Activated T-helper 1 cell treated with anti-CD3 and anti-CD28 coated beads, Interleukin-12 subunit alpha, Interleukin-12 subunit beta, Interleukin-2, Interleukin-4 antibody, amounts not matched to agents 30 ng/mL and 10 ng/mL and 1 ng/mL, durations not matched to agents 14 hours and 24 hours and 36 hours (primary cell): ENCODE measurements at regions not wholly inside any gene's neighbourhood (a gene's known extent, or its start where the extent isn't known, plus 50 kb on each side); places are given as distances from the start of the nearest gene placed in this dataset.

Experiments used
- DNase-seq: peaks from one replicate; pipeline ENCODE4 v3.0.0; 2021; ENCODE audit warnings: low spot score
- H3K27ac Mint-ChIP-seq: one replicate; pipeline ENCODE4 v1.8.0; 2021; ENCODE audit warnings: mild to moderate bottlenecking, mixed read lengths
- H3K27me3 Mint-ChIP-seq: one replicate; pipeline ENCODE4 v1.8.0; 2022; ENCODE audit warnings: mild to moderate bottlenecking, moderate library complexity, mixed read lengths; ENCODE audit not compliant: insufficient read depth
- H3K36me3 Mint-ChIP-seq: one replicate; pipeline ENCODE4 v1.8.0; 2021; ENCODE audit warnings: low read depth, mixed read lengths
- H3K4me1 Mint-ChIP-seq: one replicate; pipeline ENCODE4 v1.8.0; 2021; ENCODE audit warnings: low read depth, mixed read lengths
- H3K4me3 Mint-ChIP-seq: one replicate; pipeline ENCODE4 v1.8.0; 2021; ENCODE audit warnings: mild to moderate bottlenecking, moderate library complexity, mixed read lengths
- H3K9me3 Mint-ChIP-seq: one replicate; pipeline ENCODE4 v1.8.0; 2021; ENCODE audit warnings: mixed read lengths
- intact Hi-C: fragments of 100-400 bp; cut with micrococcal nuclease; formaldehyde crosslinking; loops from one replicate; pipeline ENCODE4 v1.15.1; 2024

- intact Hi-C loops: no loop called here
- peaks cover 23% of the 10 kb centered on the region for H3K27me3 Mint-ChIP-seq
- no peaks in the 10 kb centered on the region for H3K9me3 Mint-ChIP-seq
- peaks cover 5% of the 10 kb centered on the region for H3K4me1 Mint-ChIP-seq
- H3K4me3 Mint-ChIP-seq: no peak overlapping the region
- no peaks in the 10 kb centered on the region for H3K36me3 Mint-ChIP-seq
- H3K27ac Mint-ChIP-seq: no peak overlapping the region
- DNase-seq: no peak
These were observed 196.6 kb downstream of the LY86 start for GRCh38 chr6:6785163-6785521.

- DNase-seq: no peak
- Mint-ChIP-seq H3K4me1 (peaks cover 21% of the 10 kb centered on the region), H3K27ac (no peak overlapping the region), H3K36me3 (no peaks in the 10 kb centered on the region), H3K9me3 (no peaks in the 10 kb centered on the region), H3K27me3 (peaks cover 21% of the 10 kb centered on the region), H3K4me3 (no peak overlapping the region)
- intact Hi-C loops: loop anchor here (1.0 kb wide), 2 partner anchors 111 to 455 kb away; no protein-coding TSS in a partner anchor
These were observed 200.0 kb downstream of the LY86 start for GRCh38 chr6:6788394-6789032.

- DNase-seq: no peak
- intact Hi-C loops: loop anchor here (10.0 kb wide), 1 partner anchor 344 kb away; no protein-coding TSS in a partner anchor
- Mint-ChIP-seq H3K4me3 (no peak overlapping the region), H3K36me3 (no peaks in the 10 kb centered on the region), H3K27me3 (peaks cover 16% of the 10 kb centered on the region), H3K4me1 (peaks cover 36% of the 10 kb centered on the region), H3K27ac (no peak overlapping the region), H3K9me3 (no peaks in the 10 kb centered on the region)
These were observed 201.9 kb downstream of the LY86 start for GRCh38 chr6:6790393-6790792.

GRCh38 chr6:6790891-6791290 is 202.4 kb downstream of the LY86 start:
- intact Hi-C loops: loop anchor here (10.0 kb wide), 1 partner anchor 344 kb away; no protein-coding TSS in a partner anchor
- Mint-ChIP-seq H3K9me3 (no peaks in the 10 kb centered on the region), H3K27ac (no peak overlapping the region), H3K27me3 (peaks cover 16% of the 10 kb centered on the region), H3K4me1 (peaks cover 40% of the 10 kb centered on the region), H3K4me3 (no peak overlapping the region), H3K36me3 (no peaks in the 10 kb centered on the region)
- no peak for DNase-seq

GRCh38 chr6:6793388-6794250 is 205.1 kb downstream of the LY86 start:
- intact Hi-C loops: loop anchor here (1.0 to 10.0 kb wide), 2 partner anchors 125 to 341 kb away; no protein-coding TSS in a partner anchor
- peaks cover 10% of the 10 kb centered on the region for H3K27me3 Mint-ChIP-seq
- H3K27ac Mint-ChIP-seq: peak overlapping the region; percentile 82
- H3K4me3 Mint-ChIP-seq: peak overlapping the region; percentile 48
- H3K36me3 Mint-ChIP-seq: peaks cover 2% of the 10 kb centered on the region
- DNase-seq: no peak
- no peaks in the 10 kb centered on the region for H3K9me3 Mint-ChIP-seq
- peaks cover 51% of the 10 kb centered on the region for H3K4me1 Mint-ChIP-seq

GRCh38 chr6:6795393-6795792 is 206.9 kb downstream of the LY86 start:
- intact Hi-C loops: loop anchor here (5.0 to 10.0 kb wide), 3 partner anchors 238 to 339 kb away; no protein-coding TSS in a partner anchor
- peaks cover 9% of the 10 kb centered on the region for H3K27me3 Mint-ChIP-seq
- no peak for DNase-seq
- H3K27ac Mint-ChIP-seq: no peak overlapping the region
- no peaks in the 10 kb centered on the region for H3K9me3 Mint-ChIP-seq
- peaks cover 2% of the 10 kb centered on the region for H3K36me3 Mint-ChIP-seq
- H3K4me3 Mint-ChIP-seq: no peak overlapping the region
- peaks cover 66% of the 10 kb centered on the region for H3K4me1 Mint-ChIP-seq

GRCh38 chr6:6796818-6797217 is 208.3 kb downstream of the LY86 start:
- H3K27me3 Mint-ChIP-seq: peaks cover 9% of the 10 kb centered on the region
- no peak overlapping the region for H3K4me3 Mint-ChIP-seq
- H3K4me1 Mint-ChIP-seq: peaks cover 70% of the 10 kb centered on the region
- intact Hi-C loops: loop anchor here (5.0 to 10.0 kb wide), 3 partner anchors 240 to 338 kb away; no protein-coding TSS in a partner anchor
- H3K9me3 Mint-ChIP-seq: no peaks in the 10 kb centered on the region
- H3K36me3 Mint-ChIP-seq: peaks cover 2% of the 10 kb centered on the region
- no peak overlapping the region for H3K27ac Mint-ChIP-seq
- no peak for DNase-seq

- peak; percentile 22 for DNase-seq
- Mint-ChIP-seq H3K9me3 (no peaks in the 10 kb centered on the region), H3K27ac (peak overlapping the region; percentile 64), H3K4me3 (peak overlapping the region; percentile 17), H3K4me1 (peaks cover 57% of the 10 kb centered on the region), H3K36me3 (peaks cover 2% of the 10 kb centered on the region), H3K27me3 (peaks cover 6% of the 10 kb centered on the region)
- intact Hi-C loops: loop anchor here (1.0 to 10.0 kb wide), 11 partner anchors 13 to 336 kb away; no protein-coding TSS in a partner anchor
These were observed 209.9 kb downstream of the LY86 start for GRCh38 chr6:6798448-6798860.

GRCh38 chr6:6801005-6801335 is 212.4 kb downstream of the LY86 start:
- no peak for DNase-seq
- Mint-ChIP-seq H3K9me3 (no peaks in the 10 kb centered on the region), H3K36me3 (peaks cover 2% of the 10 kb centered on the region), H3K4me1 (peaks cover 44% of the 10 kb centered on the region), H3K27me3 (peaks cover 6% of the 10 kb centered on the region), H3K27ac (peak overlapping the region; percentile 90), H3K4me3 (no peak overlapping the region)
- intact Hi-C loops: no loop called here

GRCh38 chr6:6801635-6802218 is 213.2 kb downstream of the LY86 start:
- H3K27ac Mint-ChIP-seq: no peak overlapping the region
- H3K27me3 Mint-ChIP-seq: peaks cover 9% of the 10 kb centered on the region
- H3K36me3 Mint-ChIP-seq: peaks cover 2% of the 10 kb centered on the region
- intact Hi-C loops: no loop called here
- no peaks in the 10 kb centered on the region for H3K9me3 Mint-ChIP-seq
- H3K4me3 Mint-ChIP-seq: no peak overlapping the region
- no peak for DNase-seq
- peaks cover 44% of the 10 kb centered on the region for H3K4me1 Mint-ChIP-seq

- H3K36me3 Mint-ChIP-seq: no peaks in the 10 kb centered on the region
- H3K9me3 Mint-ChIP-seq: no peaks in the 10 kb centered on the region
- peaks cover 31% of the 10 kb centered on the region for H3K4me1 Mint-ChIP-seq
- no peak overlapping the region for H3K4me3 Mint-ChIP-seq
- intact Hi-C loops: no loop called here
- DNase-seq: no peak
- H3K27ac Mint-ChIP-seq: no peak overlapping the region
- H3K27me3 Mint-ChIP-seq: peaks cover 21% of the 10 kb centered on the region
These were observed 214.9 kb downstream of the LY86 start for GRCh38 chr6:6803180-6803977.

GRCh38 chr6:6804843-6805615 is 216.5 kb downstream of the LY86 start:
- H3K4me1 Mint-ChIP-seq: peaks cover 17% of the 10 kb centered on the region
- intact Hi-C loops: no loop called here
- H3K4me3 Mint-ChIP-seq: no peak overlapping the region
- no peak overlapping the region for H3K27ac Mint-ChIP-seq
- no peaks in the 10 kb centered on the region for H3K36me3 Mint-ChIP-seq
- no peaks in the 10 kb centered on the region for H3K9me3 Mint-ChIP-seq
- DNase-seq: no peak
- H3K27me3 Mint-ChIP-seq: peaks cover 28% of the 10 kb centered on the region
